Keratinocyte (primary cell): ENCODE measurements at regions not wholly inside any gene's neighbourhood (a gene's known extent, or its start where the extent isn't known, plus 50 kb on each side); places are given as distances from the start of the nearest gene placed in this dataset.
"Not testable (repeated sequence)": the region's sequence is repeated elsewhere in the genome, so short reads cannot be mapped to it uniquely, and the experiment has no call there.

ENCODE experiments used
- DNase-seq: peaks from one replicate; pipeline ENCODE4 v3.0.0-alpha.2; 2011; ENCODE audit warnings: low read depth, missing footprints, low spot score
- FAIRE-seq: peaks from 2 replicates; lab custom pipeline; 2011; peaks lifted over from hg19 to GRCh38; lab: Jason Lieb, UNC
- H2AFZ ChIP-seq: 2 replicates; pipeline ENCODE4 v1.6.0; 2012; ENCODE audit warnings: low read length, control low read depth, inconsistent platforms; ENCODE audit not compliant: control insufficient read depth
- H3K27ac ChIP-seq: 2 replicates; pipeline ENCODE4 v1.5.1; 2011; ENCODE audit warnings: low read length; ENCODE audit not compliant: control insufficient read depth, insufficient read depth
- H3K27me3 ChIP-seq: 3 replicates; pipeline ENCODE4 v1.6.0; 2011; ENCODE audit warnings: low read length; ENCODE audit not compliant: control insufficient read depth, insufficient read depth; ENCODE audit errors: extremely low read depth
- H3K36me3 ChIP-seq, 2 experiments: 2 replicates in 1 of 2; 3 replicates in 1 of 2; pipeline ENCODE4 v1.5.1; 2011; ENCODE audit warnings: low read length in 2 of 2, mild to moderate bottlenecking in 1 of 2; ENCODE audit not compliant: control insufficient read depth in 2 of 2, insufficient read depth in 2 of 2; ENCODE audit errors: extremely low read depth in 1 of 2
- H3K4me1 ChIP-seq: 3 replicates; pipeline ENCODE4 v1.5.1; 2011; ENCODE audit warnings: low read length; ENCODE audit not compliant: control insufficient read depth, insufficient read depth; ENCODE audit errors: extremely low read depth
- H3K4me2 ChIP-seq: 3 replicates; pipeline ENCODE4 v1.6.0; 2011; ENCODE audit warnings: low read depth, low read length; ENCODE audit not compliant: control insufficient read depth, insufficient read depth; ENCODE audit errors: extremely low read depth
- H3K4me3 ChIP-seq, 3 experiments: fragments of 200-600 bp in 1 of 3; sonication (generic) in 1 of 3; 2 replicates in 2 of 3; 3 replicates in 1 of 3; pipeline ENCODE4 v1.5.1; 2011 to 2016; ENCODE audit warnings: low read length in 3 of 3, mild to moderate bottlenecking in 3 of 3, control low read depth in 2 of 3, inconsistent platforms in 1 of 3, low read depth in 1 of 3, mixed read lengths in 1 of 3, mixed run types in 1 of 3, moderate library complexity in 1 of 3; ENCODE audit not compliant: control insufficient read depth in 2 of 3, insufficient read depth in 2 of 3; ENCODE audit errors: extremely low read depth in 1 of 3
- H3K79me2 ChIP-seq: 2 replicates; pipeline ENCODE4 v1.6.0; 2012; ENCODE audit warnings: low read length; ENCODE audit not compliant: control insufficient read depth, insufficient read depth
- H3K9ac ChIP-seq: 3 replicates; pipeline ENCODE4 v1.6.0; 2011; ENCODE audit warnings: low read length; ENCODE audit not compliant: control insufficient read depth, insufficient read depth; ENCODE audit errors: extremely low read depth
- H3K9me1 ChIP-seq: 3 replicates; pipeline ENCODE4 v1.6.0; 2011; ENCODE audit warnings: low read length; ENCODE audit not compliant: control insufficient read depth, insufficient read depth; ENCODE audit errors: extremely low read depth
- H3K9me3 ChIP-seq: 2 replicates; pipeline ENCODE4 v1.5.1; 2012; ENCODE audit warnings: low read depth, low read length; ENCODE audit not compliant: control insufficient read depth
- H4K20me1 ChIP-seq: 3 replicates; pipeline ENCODE4 v1.6.0; 2011; ENCODE audit warnings: low read length; ENCODE audit not compliant: control insufficient read depth, insufficient read depth; ENCODE audit errors: extremely low read depth
- EZH2 ChIP-seq: IDR thresholded peaks from one replicate; pipeline ENCODE4 v1.6.1; 2012; ENCODE audit warnings: inconsistent platforms, mild to moderate bottlenecking, low read length, moderate library complexity
- dilution Hi-C: fragments of 300-500 bp; cut with MboI; formaldehyde crosslinking; loops from one replicate; pipeline ENCODE4 v1.7.0; 2020; ENCODE audit warnings: low sequenced_read_pairs; ENCODE audit not compliant: extremely low pct_ligation_motif_present
- TF ChIP-seq, protein P1 (sequence below), 3 experiments: IDR thresholded peaks in 1 of 3; conservative IDR thresholded peaks in 1 of 3; optimal IDR thresholded peaks in 1 of 3; 2 replicates in 2 of 3; 3 replicates in 1 of 3; pipeline versions ENCODE3 to v1.5.1; 2011; ENCODE audit warnings: low read length in 3 of 3, mild to moderate bottlenecking in 3 of 3, moderate library complexity in 2 of 3, control low read depth in 1 of 3, inconsistent platforms in 1 of 3; ENCODE audit not compliant: insufficient read depth in 2 of 3; ENCODE audit errors: extremely low read depth in 1 of 3

DNA sequence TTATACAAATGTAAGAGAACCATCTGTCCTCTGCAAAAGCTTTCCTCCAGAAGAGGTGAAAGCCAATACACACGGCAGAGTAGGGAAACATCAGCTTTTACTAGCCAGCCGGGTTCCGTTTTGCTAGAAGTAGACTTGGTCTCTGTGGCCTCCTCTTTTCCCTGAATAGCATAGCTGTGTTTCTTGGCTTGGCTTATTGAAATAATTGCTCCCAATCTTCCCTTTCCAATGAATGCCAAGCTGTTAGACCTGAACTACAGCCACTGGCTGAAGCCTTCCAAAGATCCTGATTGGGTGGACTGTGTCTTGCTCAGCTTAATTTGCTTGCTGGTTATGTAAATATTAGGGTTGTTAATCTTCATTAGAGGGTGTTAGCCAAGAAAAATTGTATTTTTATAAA is 157.8 kb upstream of the ROPN1 start:
- Histone ChIP-seq H3K4me2 (no peak overlapping the region), H3K27me3 (peaks cover 3% of the 10 kb centered on the region), H3K4me3 (no peak overlapping the region), H2AFZ (no peak overlapping the region), H3K36me3 (no peaks in the 10 kb centered on the region), H4K20me1 (no peaks in the 10 kb centered on the region), H3K4me1 (no peaks in the 10 kb centered on the region), H3K27ac (no peak overlapping the region), H3K9me3 (no peaks in the 10 kb centered on the region), H3K79me2 (no peaks in the 10 kb centered on the region), H3K9ac (no peak overlapping the region), H3K9me1 (no peaks in the 10 kb centered on the region)
- dilution Hi-C loops: no loop called here
- no peak for TF ChIP-seq EZH2
- TF ChIP-seq, protein P1, sequence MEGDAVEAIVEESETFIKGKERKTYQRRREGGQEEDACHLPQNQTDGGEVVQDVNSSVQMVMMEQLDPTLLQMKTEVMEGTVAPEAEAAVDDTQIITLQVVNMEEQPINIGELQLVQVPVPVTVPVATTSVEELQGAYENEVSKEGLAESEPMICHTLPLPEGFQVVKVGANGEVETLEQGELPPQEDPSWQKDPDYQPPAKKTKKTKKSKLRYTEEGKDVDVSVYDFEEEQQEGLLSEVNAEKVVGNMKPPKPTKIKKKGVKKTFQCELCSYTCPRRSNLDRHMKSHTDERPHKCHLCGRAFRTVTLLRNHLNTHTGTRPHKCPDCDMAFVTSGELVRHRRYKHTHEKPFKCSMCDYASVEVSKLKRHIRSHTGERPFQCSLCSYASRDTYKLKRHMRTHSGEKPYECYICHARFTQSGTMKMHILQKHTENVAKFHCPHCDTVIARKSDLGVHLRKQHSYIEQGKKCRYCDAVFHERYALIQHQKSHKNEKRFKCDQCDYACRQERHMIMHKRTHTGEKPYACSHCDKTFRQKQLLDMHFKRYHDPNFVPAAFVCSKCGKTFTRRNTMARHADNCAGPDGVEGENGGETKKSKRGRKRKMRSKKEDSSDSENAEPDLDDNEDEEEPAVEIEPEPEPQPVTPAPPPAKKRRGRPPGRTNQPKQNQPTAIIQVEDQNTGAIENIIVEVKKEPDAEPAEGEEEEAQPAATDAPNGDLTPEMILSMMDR (optimal IDR thresholded peaks at IDR 0.05 in 1 of 3, IDR thresholded peaks at IDR 0.05 in 1 of 3, conservative IDR thresholded peaks at IDR 0.05 in 1 of 3; ENCODE audit: extremely low read depth in 1 of 3, insufficient read depth in 2 of 3, low read length in 3 of 3): no peak
- FAIRE-seq: no peak
- DNase-seq: no peak

DNA sequence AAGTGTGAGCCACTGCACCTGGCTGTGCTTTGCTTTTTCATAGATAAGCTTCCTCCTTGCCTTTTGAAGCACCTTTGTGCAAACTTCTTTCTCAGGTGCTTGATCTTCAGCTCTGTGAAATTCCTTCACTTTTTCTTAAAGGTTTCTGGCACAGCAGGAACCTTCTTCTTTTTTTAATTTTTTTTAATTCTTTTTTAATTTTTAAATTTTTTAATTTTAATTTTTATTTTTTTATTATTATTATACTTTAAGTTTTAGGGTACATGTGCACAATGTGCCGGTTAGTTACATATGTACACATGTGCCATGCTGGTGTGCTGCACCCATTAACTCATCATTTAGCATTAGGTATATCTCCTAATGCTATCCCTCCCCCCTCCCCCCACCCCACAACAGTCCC is 161.0 kb upstream of the ROPN1 start:
- H3K79me2 ChIP-seq, H3K27ac ChIP-seq, H3K36me3 ChIP-seq, H4K20me1 ChIP-seq, FAIRE-seq, H2AFZ ChIP-seq, H3K9ac ChIP-seq, H3K27me3 ChIP-seq, H3K9me3 ChIP-seq, H3K4me3 ChIP-seq, DNase-seq, H3K4me2 ChIP-seq, dilution Hi-C loops, H3K4me1 ChIP-seq, H3K9me1 ChIP-seq: not testable (repeated sequence)
